ENCODE measurements at regions not wholly inside any gene's neighbourhood (a gene's known extent, or its start where the extent isn't known, plus 50 kb on each side); places are given as distances from the start of the nearest gene placed in this dataset.

DNA sequence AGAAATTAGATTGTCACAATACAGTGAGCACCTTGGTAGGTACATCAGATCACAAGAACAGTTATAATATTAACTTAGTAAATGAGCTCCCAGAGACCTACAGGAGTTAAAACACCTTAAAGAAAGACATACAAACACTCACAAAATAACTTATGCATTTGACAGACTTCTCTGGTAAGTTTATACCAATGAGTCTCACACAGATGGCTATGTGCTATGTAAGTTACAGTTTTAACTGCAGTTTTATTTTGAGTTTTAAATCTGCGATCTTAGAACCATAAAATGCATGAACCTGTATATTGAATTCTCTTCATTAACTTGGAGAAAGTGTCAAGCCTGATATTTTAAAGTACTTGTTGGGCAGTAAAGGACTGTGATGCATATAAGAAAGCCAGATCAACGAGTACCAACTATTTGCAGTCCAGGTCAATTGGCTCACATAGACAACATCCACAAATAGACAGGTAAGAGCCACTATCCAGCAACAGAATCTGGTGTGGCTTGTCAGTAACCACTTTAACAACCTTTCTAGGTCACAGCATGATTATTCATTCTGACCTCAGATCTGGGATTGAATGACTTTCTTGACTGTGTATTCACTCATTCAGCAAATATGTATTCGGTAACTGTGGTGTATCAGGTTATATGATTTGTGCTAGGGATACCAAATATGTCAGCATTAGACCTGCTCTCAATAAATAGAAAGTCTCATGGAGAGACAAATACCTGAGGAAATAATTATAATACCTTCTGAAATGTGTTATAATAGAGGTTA is 856.6 kb upstream of the MGAT4C start:
- H3K27ac ChIP-seq (ENCODE audit: low read depth, low read length) = no peak overlapping the region
- H3K4me1 ChIP-seq (ENCODE audit: control insufficient read depth, low read length) = no peaks in the 10 kb centered on the region
- H3K79me2 ChIP-seq (ENCODE audit: control insufficient read depth, low read length) = no peaks in the 10 kb centered on the region
- H4K20me1 ChIP-seq (ENCODE audit: control insufficient read depth, insufficient read depth, low read depth, low read length) = no peaks in the 10 kb centered on the region
- H3K4me3 ChIP-seq (ENCODE audit: low read length) = no peak overlapping the region
- H3F3A ChIP-seq (ENCODE audit: control insufficient read depth, insufficient read depth) = no peaks in the 10 kb centered on the region
- no peaks in the 10 kb centered on the region for H3K27me3 ChIP-seq (ENCODE audit: control insufficient read depth, low read length)
- H3K36me3 ChIP-seq (ENCODE audit: control insufficient read depth, low read length) = no peaks in the 10 kb centered on the region
- no peaks in the 10 kb centered on the region for H3K9me2 ChIP-seq (replicated peaks; ENCODE audit: control insufficient read depth, low read length)
- H3K4me2 ChIP-seq (ENCODE audit: low read length) = no peak overlapping the region
- H3K9me3 ChIP-seq (ENCODE audit: control insufficient read depth, insufficient read depth, low read length) = no peaks in the 10 kb centered on the region
- TF ChIP-seq EZH2phosphoT487 (IDR thresholded peaks at IDR 0.05; ENCODE audit: borderline replicate concordance, low read length) = no peak
- TF ChIP-seq, protein P1, sequence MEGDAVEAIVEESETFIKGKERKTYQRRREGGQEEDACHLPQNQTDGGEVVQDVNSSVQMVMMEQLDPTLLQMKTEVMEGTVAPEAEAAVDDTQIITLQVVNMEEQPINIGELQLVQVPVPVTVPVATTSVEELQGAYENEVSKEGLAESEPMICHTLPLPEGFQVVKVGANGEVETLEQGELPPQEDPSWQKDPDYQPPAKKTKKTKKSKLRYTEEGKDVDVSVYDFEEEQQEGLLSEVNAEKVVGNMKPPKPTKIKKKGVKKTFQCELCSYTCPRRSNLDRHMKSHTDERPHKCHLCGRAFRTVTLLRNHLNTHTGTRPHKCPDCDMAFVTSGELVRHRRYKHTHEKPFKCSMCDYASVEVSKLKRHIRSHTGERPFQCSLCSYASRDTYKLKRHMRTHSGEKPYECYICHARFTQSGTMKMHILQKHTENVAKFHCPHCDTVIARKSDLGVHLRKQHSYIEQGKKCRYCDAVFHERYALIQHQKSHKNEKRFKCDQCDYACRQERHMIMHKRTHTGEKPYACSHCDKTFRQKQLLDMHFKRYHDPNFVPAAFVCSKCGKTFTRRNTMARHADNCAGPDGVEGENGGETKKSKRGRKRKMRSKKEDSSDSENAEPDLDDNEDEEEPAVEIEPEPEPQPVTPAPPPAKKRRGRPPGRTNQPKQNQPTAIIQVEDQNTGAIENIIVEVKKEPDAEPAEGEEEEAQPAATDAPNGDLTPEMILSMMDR (IDR thresholded peaks at IDR 0.05; ENCODE audit: low read depth, low read length, poor library complexity, severe bottlenecking) = no peak

DNA sequence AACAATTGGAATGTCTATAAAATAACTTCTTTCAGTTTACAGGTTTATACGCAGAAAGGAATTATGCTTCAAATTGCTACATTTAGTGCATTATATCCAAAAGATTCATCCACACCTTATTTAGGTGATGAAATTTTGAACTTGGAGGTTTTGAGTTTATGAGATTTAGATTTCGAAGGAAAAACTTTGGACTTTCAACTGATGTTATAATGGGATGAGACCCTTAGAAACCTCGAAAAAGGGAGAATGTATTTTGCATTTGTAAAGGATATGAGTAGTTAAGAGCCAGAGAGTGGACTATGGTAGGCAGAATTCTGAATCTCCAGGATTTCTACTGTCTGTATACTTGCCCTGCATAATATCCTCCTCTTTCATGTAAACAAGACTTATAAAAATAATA is 851.6 kb upstream of the MGAT4C start:
- TF ChIP-seq, protein P1 (IDR thresholded peaks at IDR 0.05; ENCODE audit: low read depth, low read length, poor library complexity, severe bottlenecking) = no peak
- no peak for TF ChIP-seq EZH2phosphoT487 (IDR thresholded peaks at IDR 0.05; ENCODE audit: borderline replicate concordance, low read length)
- Histone ChIP-seq H3K4me3 (ENCODE audit: low read length) (no peak overlapping the region), H3K4me2 (ENCODE audit: low read length) (no peak overlapping the region), H3K79me2 (ENCODE audit: control insufficient read depth, low read length) (no peaks in the 10 kb centered on the region), H3K27me3 (ENCODE audit: control insufficient read depth, low read length) (no peaks in the 10 kb centered on the region), H3F3A (ENCODE audit: control insufficient read depth, insufficient read depth) (no peaks in the 10 kb centered on the region), H3K4me1 (ENCODE audit: control insufficient read depth, low read length) (no peaks in the 10 kb centered on the region), H3K36me3 (ENCODE audit: control insufficient read depth, low read length) (no peaks in the 10 kb centered on the region), H3K9me3 (ENCODE audit: control insufficient read depth, insufficient read depth, low read length) (no peaks in the 10 kb centered on the region), H4K20me1 (ENCODE audit: control insufficient read depth, insufficient read depth, low read depth, low read length) (no peaks in the 10 kb centered on the region), H3K9me2 (replicated peaks; ENCODE audit: control insufficient read depth, low read length) (no peaks in the 10 kb centered on the region), H3K27ac (ENCODE audit: low read depth, low read length) (no peak overlapping the region)

DNA sequence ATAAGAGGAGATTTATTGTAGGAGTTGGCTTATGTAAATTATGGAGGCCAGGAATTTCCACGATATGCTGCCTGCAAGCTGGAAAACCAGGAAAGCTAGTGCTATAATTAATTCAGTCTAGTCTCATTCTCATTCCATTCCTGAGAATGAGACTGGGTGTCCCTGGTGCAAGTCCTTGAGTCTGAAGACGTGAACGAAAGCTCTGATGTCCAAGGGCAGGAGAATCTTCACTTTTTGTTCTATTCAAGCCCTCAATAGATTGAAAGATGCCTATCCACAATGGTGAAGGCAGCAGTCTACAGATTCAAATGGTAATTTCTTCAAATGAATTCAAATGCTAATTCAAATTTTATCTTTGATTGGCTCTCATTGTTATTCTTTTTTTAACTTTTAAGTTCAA is 851.1 kb upstream of the MGAT4C start:
- no peaks in the 10 kb centered on the region for H3K4me1 ChIP-seq (ENCODE audit: control insufficient read depth, low read length)
- H3K36me3 ChIP-seq (ENCODE audit: control insufficient read depth, low read length) = no peaks in the 10 kb centered on the region
- H3K27ac ChIP-seq (ENCODE audit: low read depth, low read length) = no peak overlapping the region
- H3K4me3 ChIP-seq (ENCODE audit: low read length) = no peak overlapping the region
- no peaks in the 10 kb centered on the region for H3K79me2 ChIP-seq (ENCODE audit: control insufficient read depth, low read length)
- no peaks in the 10 kb centered on the region for H3F3A ChIP-seq (ENCODE audit: control insufficient read depth, insufficient read depth)
- no peaks in the 10 kb centered on the region for H3K9me2 ChIP-seq (replicated peaks; ENCODE audit: control insufficient read depth, low read length)
- H3K27me3 ChIP-seq (ENCODE audit: control insufficient read depth, low read length) = no peaks in the 10 kb centered on the region
- H3K9me3 ChIP-seq (ENCODE audit: control insufficient read depth, insufficient read depth, low read length) = no peaks in the 10 kb centered on the region
- no peak overlapping the region for H3K4me2 ChIP-seq (ENCODE audit: low read length)
- no peak for TF ChIP-seq EZH2phosphoT487 (IDR thresholded peaks at IDR 0.05; ENCODE audit: borderline replicate concordance, low read length)
- TF ChIP-seq, protein P1 (IDR thresholded peaks at IDR 0.05; ENCODE audit: low read depth, low read length, poor library complexity, severe bottlenecking) = no peak
- no peaks in the 10 kb centered on the region for H4K20me1 ChIP-seq (ENCODE audit: control insufficient read depth, insufficient read depth, low read depth, low read length)

Data from DOHH2 (cell line).